GM12878 (cell line): ENCODE measurements at regions not wholly inside any gene's neighbourhood (a gene's known extent, or its start where the extent isn't known, plus 50 kb on each side); places are given as distances from the start of the nearest gene placed in this dataset.

Experiments
- ATAC-seq: fragments of 200-7000 bp; cut with Tn5 transposase; 3 replicates; pipeline ENCODE4 v1.9.1; 2020; ENCODE audit warnings: mild to moderate bottlenecking, moderate library complexity
- BruUV-seq: library from RNA; stranded (reverse); fragments of 400-500 nt; replicated peaks from 2 replicates; lab custom pipeline; 2021; lab: Mats Ljungman, UMichigan
- CTCF ChIA-PET: fragments of 300-600 bp; sonication (Branson Sonifier 250); formaldehyde crosslinking; extraction: SDS; loops from one replicate; lab custom pipeline; 2021; ENCODE audit warnings: inconsistent platforms; lab: Yijun Ruan, JAX
- POLR2A ChIA-PET: fragments of 350-600 bp; formaldehyde crosslinking; extraction: SDS; loops from one replicate; lab custom pipeline; 2021; ENCODE audit warnings: inconsistent platforms; lab: Charles Lee
- RAD21 ChIA-PET: fragments of 300-600 bp; sonication (Branson Sonifier 250); formaldehyde crosslinking; loops from one replicate; lab custom pipeline; 2023; ENCODE audit warnings: antibody characterized with exemption; ENCODE audit not compliant: unreplicated experiment; lab: Charles Lee
- SMC1A ChIA-PET: fragments of 300-600 bp; sonication (Branson Sonifier 250); formaldehyde crosslinking; loops from one replicate; lab custom pipeline; 2023; ENCODE audit not compliant: unreplicated experiment, uncharacterized antibody; lab: Charles Lee
- DNase-seq: peaks from one replicate; pipeline ENCODE4 v3.0.0-alpha.2; 2011; ENCODE audit warnings: low read depth, low spot score
- FAIRE-seq: peaks from 3 replicates; lab custom pipeline; 2011; peaks lifted over from hg19 to GRCh38; lab: Jason Lieb, UNC
- H2AFZ ChIP-seq: 2 replicates; pipeline ENCODE4 v1.6.0; 2011; ENCODE audit warnings: low read depth, low read length, control low read depth; ENCODE audit not compliant: control insufficient read depth
- H3K27ac ChIP-seq: 2 replicates; pipeline ENCODE4 v1.5.1; 2011; ENCODE audit warnings: control low read depth; ENCODE audit not compliant: control insufficient read depth, insufficient read depth
- H3K27me3 ChIP-seq, 2 experiments: replicated peaks in 1 of 2; 2 replicates each; pipeline versions ENCODE4 v1.6.0 to v1.6.1; 2011; ENCODE audit warnings: low read length in 1 of 2; ENCODE audit not compliant: control insufficient read depth in 2 of 2, insufficient read depth in 2 of 2
- H3K36me3 ChIP-seq, 2 experiments: 2 replicates each; pipeline ENCODE4 v1.5.1; 2011; ENCODE audit warnings: low read length in 1 of 2; ENCODE audit not compliant: control insufficient read depth in 2 of 2, insufficient read depth in 2 of 2
- H3K4me1 ChIP-seq: 2 replicates; pipeline ENCODE4 v1.6.1; 2011; ENCODE audit warnings: mild to moderate bottlenecking, low read length, moderate library complexity, mixed read lengths; ENCODE audit not compliant: control insufficient read depth, insufficient read depth
- H3K4me2 ChIP-seq: 2 replicates; pipeline ENCODE4 v1.6.0; 2011; ENCODE audit warnings: control low read depth; ENCODE audit not compliant: control insufficient read depth, insufficient read depth
- H3K4me3 ChIP-seq: fragments of 200-600 bp; sonication (generic); 2 replicates; pipeline ENCODE4 v1.5.1; 2016
- H3K79me2 ChIP-seq: 2 replicates; pipeline ENCODE4 v1.6.0; 2011; ENCODE audit warnings: low read length; ENCODE audit not compliant: control insufficient read depth, insufficient read depth
- H3K9ac ChIP-seq: 2 replicates; pipeline ENCODE4 v1.8.0; 2011; ENCODE audit warnings: low read length, control low read depth, mixed read lengths; ENCODE audit not compliant: control insufficient read depth, insufficient read depth
- H3K9me3 ChIP-seq: replicated peaks from 3 replicates; pipeline ENCODE4 v1.5.1; 2011; ENCODE audit warnings: mild to moderate bottlenecking, low read length; ENCODE audit not compliant: control insufficient read depth, insufficient read depth
- H4K20me1 ChIP-seq: 2 replicates; pipeline ENCODE4 v1.6.0; 2011; ENCODE audit not compliant: control insufficient read depth, insufficient read depth
- CBFB ChIP-seq: IDR thresholded peaks from 2 replicates; pipeline ENCODE4 v1.6.1; 2016; ENCODE audit warnings: antibody characterized with exemption, low read depth
- EGR1 ChIP-seq, 2 experiments: IDR thresholded peaks; 1 replicate in 1 of 2; 2 replicates in 1 of 2; pipeline ENCODE4 v1.6.1; 2011 to 2012; ENCODE audit warnings: low read depth in 2 of 2, low read length in 2 of 2, borderline replicate concordance in 1 of 2, mild to moderate bottlenecking in 1 of 2, moderate library complexity in 1 of 2
- FOXK2 ChIP-seq: fragments of 450-650 bp; IDR thresholded peaks from 2 replicates; pipeline ENCODE4 v1.6.1; 2017; ENCODE audit warnings: mild to moderate bottlenecking, moderate library complexity
- GATAD2B ChIP-seq: fragments of 450-650 bp; conservative IDR thresholded peaks from 2 replicates; pipeline ENCODE4 v1.6.1; 2017; ENCODE audit warnings: low read depth, mild to moderate bottlenecking, moderate library complexity
- HCFC1 ChIP-seq: fragments of 150-350 bp; IDR thresholded peaks from 2 replicates; pipeline ENCODE4 v1.6.1; 2014; ENCODE audit warnings: low read length
- IRF4 ChIP-seq: IDR thresholded peaks from 2 replicates; pipeline ENCODE4 v1.6.1; 2011; ENCODE audit warnings: low read depth, low read length
- MEF2B ChIP-seq: fragments of 450-650 bp; IDR thresholded peaks from 2 replicates; pipeline ENCODE4 v1.6.1; 2018; ENCODE audit warnings: mild to moderate bottlenecking, moderate library complexity; ENCODE audit not compliant: partially characterized antibody, poor library complexity, severe bottlenecking
- PAX5 ChIP-seq: IDR thresholded peaks from 2 replicates; pipeline ENCODE4 v1.6.1; 2011; ENCODE audit warnings: low read depth, low read length, borderline replicate concordance
- PAX8 ChIP-seq: fragments of 450-650 bp; IDR thresholded peaks from 2 replicates; pipeline ENCODE4 v1.6.1; 2017; ENCODE audit warnings: mild to moderate bottlenecking, moderate library complexity
- PML ChIP-seq: IDR thresholded peaks from 2 replicates; pipeline ENCODE4 v1.6.1; 2012; ENCODE audit warnings: low read length, inconsistent platforms
- POLR2AphosphoS5 ChIP-seq: IDR thresholded peaks from 2 replicates; pipeline ENCODE4 v1.6.1; 2011; ENCODE audit warnings: mild to moderate bottlenecking, low read length, inconsistent platforms
- POU2F2 ChIP-seq: IDR thresholded peaks from 3 replicates; pipeline ENCODE4 v1.6.1; 2011; ENCODE audit warnings: low read depth, mild to moderate bottlenecking, low read length, borderline replicate concordance
- RUNX3 ChIP-seq: IDR thresholded peaks from 2 replicates; pipeline ENCODE4 v1.6.1; 2012; ENCODE audit warnings: low read length, inconsistent platforms
- SRF ChIP-seq, 2 experiments: IDR thresholded peaks; 2 replicates each; pipeline ENCODE4 v1.6.1; 2011; ENCODE audit warnings: low read depth in 2 of 2, low read length in 2 of 2, mild to moderate bottlenecking in 1 of 2, moderate library complexity in 1 of 2
- STAT1 ChIP-seq: fragments of 450-650 bp; conservative IDR thresholded peaks from 2 replicates; pipeline ENCODE4 v1.6.1; 2014; ENCODE audit warnings: antibody characterized with exemption, mild to moderate bottlenecking
- ZNF217 ChIP-seq: fragments of 450-650 bp; IDR thresholded peaks from 2 replicates; pipeline ENCODE4 v1.6.1; 2017; ENCODE audit warnings: antibody characterized with exemption, mild to moderate bottlenecking
- WGBS: methylation state at CpG from one replicate; pipeline ENCODE4 v1.1.6; 2016; ENCODE audit warnings: low lambda C conversion rate; ENCODE audit not compliant: insufficient replicate concordance, insufficient coverage; ENCODE audit errors: missing lambda C conversion rate; 5-methylcytosine and 5-hydroxymethylcytosine counted together
- in situ Hi-C: fragments of 300-500 bp; cut with MboI; formaldehyde crosslinking; loops from 9 replicates; pipeline ENCODE4 v1.14.3; 2018; ENCODE audit warnings: mixed read lengths
- intact Hi-C: fragments of 100-400 bp; cut with micrococcal nuclease; formaldehyde crosslinking; loops from one replicate; pipeline ENCODE4 v1.14.2; 2022; ENCODE audit not compliant: unreplicated experiment
- TF ChIP-seq, protein P1 (sequence below): fragments of 450-650 bp; IDR thresholded peaks from 2 replicates; pipeline ENCODE4 v1.6.1; 2017; ENCODE audit warnings: mild to moderate bottlenecking, moderate library complexity
- TF ChIP-seq, protein P2 (sequence below): IDR thresholded peaks from 2 replicates; pipeline ENCODE4 v1.6.1; 2011; ENCODE audit warnings: borderline replicate concordance, low read depth, mild to moderate bottlenecking, moderate library complexity, mixed read lengths, low read length; ENCODE audit not compliant: insufficient read depth; ENCODE audit errors: extremely low read length
- TF ChIP-seq, protein P3 (sequence below): fragments of 450-650 bp; IDR thresholded peaks from 2 replicates; pipeline ENCODE4 v1.6.1; 2018; ENCODE audit warnings: mild to moderate bottlenecking, low read depth, moderate library complexity; ENCODE audit not compliant: partially characterized antibody

DNA sequence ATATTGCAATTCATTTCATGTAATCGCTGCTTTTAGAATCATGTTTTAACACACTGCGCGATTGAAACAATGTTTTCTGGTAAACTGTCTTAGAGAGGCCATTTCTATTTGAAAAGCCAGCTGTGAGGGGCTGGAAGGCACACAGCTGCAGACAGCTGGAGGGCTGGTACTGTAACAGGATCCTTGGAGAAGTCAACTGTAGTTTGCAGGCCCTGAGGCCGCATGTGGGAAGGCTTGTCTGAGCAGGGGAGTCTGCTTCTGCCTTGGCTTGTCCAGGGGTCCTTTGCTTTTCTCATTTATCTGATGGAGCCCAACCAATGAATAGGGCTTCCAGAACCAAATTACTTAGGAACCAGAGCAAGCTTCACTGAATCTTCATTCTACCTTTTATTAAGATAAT, 313.5 kb downstream of the BLID start (continued):
- TF ChIP-seq PML (no peak), POLR2AphosphoS5 (no peak), HCFC1 (no peak)
- TF ChIP-seq, protein P1, sequence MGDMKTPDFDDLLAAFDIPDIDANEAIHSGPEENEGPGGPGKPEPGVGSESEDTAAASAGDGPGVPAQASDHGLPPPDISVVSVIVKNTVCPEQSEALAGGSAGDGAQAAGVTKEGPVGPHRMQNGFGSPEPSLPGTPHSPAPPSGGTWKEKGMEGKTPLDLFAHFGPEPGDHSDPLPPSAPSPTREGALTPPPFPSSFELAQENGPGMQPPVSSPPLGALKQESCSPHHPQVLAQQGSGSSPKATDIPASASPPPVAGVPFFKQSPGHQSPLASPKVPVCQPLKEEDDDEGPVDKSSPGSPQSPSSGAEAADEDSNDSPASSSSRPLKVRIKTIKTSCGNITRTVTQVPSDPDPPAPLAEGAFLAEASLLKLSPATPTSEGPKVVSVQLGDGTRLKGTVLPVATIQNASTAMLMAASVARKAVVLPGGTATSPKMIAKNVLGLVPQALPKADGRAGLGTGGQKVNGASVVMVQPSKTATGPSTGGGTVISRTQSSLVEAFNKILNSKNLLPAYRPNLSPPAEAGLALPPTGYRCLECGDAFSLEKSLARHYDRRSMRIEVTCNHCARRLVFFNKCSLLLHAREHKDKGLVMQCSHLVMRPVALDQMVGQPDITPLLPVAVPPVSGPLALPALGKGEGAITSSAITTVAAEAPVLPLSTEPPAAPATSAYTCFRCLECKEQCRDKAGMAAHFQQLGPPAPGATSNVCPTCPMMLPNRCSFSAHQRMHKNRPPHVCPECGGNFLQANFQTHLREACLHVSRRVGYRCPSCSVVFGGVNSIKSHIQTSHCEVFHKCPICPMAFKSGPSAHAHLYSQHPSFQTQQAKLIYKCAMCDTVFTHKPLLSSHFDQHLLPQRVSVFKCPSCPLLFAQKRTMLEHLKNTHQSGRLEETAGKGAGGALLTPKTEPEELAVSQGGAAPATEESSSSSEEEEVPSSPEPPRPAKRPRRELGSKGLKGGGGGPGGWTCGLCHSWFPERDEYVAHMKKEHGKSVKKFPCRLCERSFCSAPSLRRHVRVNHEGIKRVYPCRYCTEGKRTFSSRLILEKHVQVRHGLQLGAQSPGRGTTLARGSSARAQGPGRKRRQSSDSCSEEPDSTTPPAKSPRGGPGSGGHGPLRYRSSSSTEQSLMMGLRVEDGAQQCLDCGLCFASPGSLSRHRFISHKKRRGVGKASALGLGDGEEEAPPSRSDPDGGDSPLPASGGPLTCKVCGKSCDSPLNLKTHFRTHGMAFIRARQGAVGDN, result no peak

DNA sequence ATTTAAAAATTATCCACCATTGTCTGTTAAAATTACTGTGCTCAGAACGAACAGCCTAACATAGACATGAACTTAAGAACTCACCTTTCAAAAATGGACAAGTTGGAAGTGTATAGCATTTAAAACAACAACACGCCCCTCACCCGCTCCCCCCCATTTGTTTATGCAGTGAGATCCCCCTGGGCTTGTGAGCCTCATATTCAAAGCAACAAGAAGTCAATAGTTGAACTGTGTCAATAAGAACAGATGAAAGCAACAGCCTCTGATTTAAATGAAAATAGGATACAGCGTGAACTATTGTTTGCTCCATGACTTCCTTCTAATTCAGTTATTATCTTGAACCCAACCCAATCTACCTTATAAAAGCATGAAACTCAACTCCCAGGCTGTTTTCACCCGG, 314.2 kb downstream of the BLID start:
- Histone ChIP-seq H4K20me1 (no peaks in the 10 kb centered on the region), H3K9me3 (no peaks in the 10 kb centered on the region), H3K36me3 (no peaks in the 10 kb centered on the region), H3K27me3 (no peaks in the 10 kb centered on the region), H2AFZ (no peak overlapping the region), H3K4me1 (no peaks in the 10 kb centered on the region), H3K4me3 (no peak overlapping the region), H3K9ac (no peak overlapping the region), H3K27ac (no peak overlapping the region), H3K4me2 (no peak overlapping the region), H3K79me2 (no peaks in the 10 kb centered on the region)
- ATAC-seq (no peak), DNase-seq (no peak), FAIRE-seq (no peak)
- CTCF ChIA-PET, result no interaction called here
- SMC1A ChIA-PET, result no interaction called here
- in situ Hi-C loops (no loop called here), intact Hi-C loops (no loop called here)
- BruUV-seq, result no TSS peak
- 13% methylated on average over 5 of the region's 5 CpGs for WGBS
- POLR2A ChIA-PET, result no interaction called here
- RAD21 ChIA-PET, result no interaction called here
- TF ChIP-seq GATAD2B, result no peak
- no peak for TF ChIP-seq SRF (IDR thresholded peaks at IDR 0.05; ENCODE audit: low read depth in 2 of 2, low read length in 2 of 2)
- no peak for TF ChIP-seq RUNX3
- TF ChIP-seq IRF4, result no peak
- TF ChIP-seq, protein P2, sequence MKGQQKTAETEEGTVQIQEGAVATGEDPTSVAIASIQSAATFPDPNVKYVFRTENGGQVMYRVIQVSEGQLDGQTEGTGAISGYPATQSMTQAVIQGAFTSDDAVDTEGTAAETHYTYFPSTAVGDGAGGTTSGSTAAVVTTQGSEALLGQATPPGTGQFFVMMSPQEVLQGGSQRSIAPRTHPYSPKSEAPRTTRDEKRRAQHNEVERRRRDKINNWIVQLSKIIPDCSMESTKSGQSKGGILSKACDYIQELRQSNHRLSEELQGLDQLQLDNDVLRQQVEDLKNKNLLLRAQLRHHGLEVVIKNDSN, result no peak
- TF ChIP-seq, protein P3, sequence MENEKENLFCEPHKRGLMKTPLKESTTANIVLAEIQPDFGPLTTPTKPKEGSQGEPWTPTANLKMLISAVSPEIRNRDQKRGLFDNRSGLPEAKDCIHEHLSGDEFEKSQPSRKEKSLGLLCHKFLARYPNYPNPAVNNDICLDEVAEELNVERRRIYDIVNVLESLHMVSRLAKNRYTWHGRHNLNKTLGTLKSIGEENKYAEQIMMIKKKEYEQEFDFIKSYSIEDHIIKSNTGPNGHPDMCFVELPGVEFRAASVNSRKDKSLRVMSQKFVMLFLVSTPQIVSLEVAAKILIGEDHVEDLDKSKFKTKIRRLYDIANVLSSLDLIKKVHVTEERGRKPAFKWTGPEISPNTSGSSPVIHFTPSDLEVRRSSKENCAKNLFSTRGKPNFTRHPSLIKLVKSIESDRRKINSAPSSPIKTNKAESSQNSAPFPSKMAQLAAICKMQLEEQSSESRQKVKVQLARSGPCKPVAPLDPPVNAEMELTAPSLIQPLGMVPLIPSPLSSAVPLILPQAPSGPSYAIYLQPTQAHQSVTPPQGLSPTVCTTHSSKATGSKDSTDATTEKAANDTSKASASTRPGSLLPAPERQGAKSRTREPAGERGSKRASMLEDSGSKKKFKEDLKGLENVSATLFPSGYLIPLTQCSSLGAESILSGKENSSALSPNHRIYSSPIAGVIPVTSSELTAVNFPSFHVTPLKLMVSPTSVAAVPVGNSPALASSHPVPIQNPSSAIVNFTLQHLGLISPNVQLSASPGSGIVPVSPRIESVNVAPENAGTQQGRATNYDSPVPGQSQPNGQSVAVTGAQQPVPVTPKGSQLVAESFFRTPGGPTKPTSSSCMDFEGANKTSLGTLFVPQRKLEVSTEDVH, result no peak
- no peak for TF ChIP-seq CBFB
- no peak for TF ChIP-seq EGR1 (IDR thresholded peaks at IDR 0.05; ENCODE audit: borderline replicate concordance in 1 of 2, low read depth in 2 of 2, low read length in 2 of 2)
- no peak for TF ChIP-seq FOXK2
- no peak for TF ChIP-seq PAX5
- no peak for TF ChIP-seq PAX8
- no peak for TF ChIP-seq STAT1
- no peak for TF ChIP-seq POU2F2
- no peak for TF ChIP-seq POLR2AphosphoS5
- TF ChIP-seq MEF2B, result no peak
- TF ChIP-seq ZNF217, result no peak
